Ishikawa (cell line): ENCODE measurements at regions not wholly inside any gene's neighbourhood (a gene's known extent, or its start where the extent isn't known, plus 50 kb on each side); places are given as distances from the start of the nearest gene placed in this dataset.

Source experiments
- CEBPB ChIP-seq: IDR thresholded peaks from 2 replicates; pipeline ENCODE4 v1.6.1; 2012
- CREB1 ChIP-seq: IDR thresholded peaks from 2 replicates; pipeline ENCODE4 v1.6.1; 2012; ENCODE audit warnings: low read depth
- EGR1 ChIP-seq: IDR thresholded peaks from 2 replicates; pipeline ENCODE4 v1.6.1; 2012
- EP300 ChIP-seq: IDR thresholded peaks from 2 replicates; pipeline ENCODE4 v1.6.1; 2012; ENCODE audit warnings: borderline replicate concordance
- FOXM1 ChIP-seq: IDR thresholded peaks from 2 replicates; pipeline ENCODE4 v1.6.1; 2012; ENCODE audit warnings: low read depth, borderline replicate concordance
- NFIC ChIP-seq: IDR thresholded peaks from 2 replicates; pipeline ENCODE4 v1.6.1; 2012
- RAD21 ChIP-seq: IDR thresholded peaks from 2 replicates; pipeline ENCODE4 v1.6.1; 2012; ENCODE audit warnings: low read depth
- TAF1 ChIP-seq: IDR thresholded peaks from 2 replicates; pipeline ENCODE4 v1.6.1; 2012; ENCODE audit warnings: low read depth, mild to moderate bottlenecking
- TCF12 ChIP-seq: IDR thresholded peaks from 2 replicates; pipeline ENCODE4 v1.6.1; 2012; ENCODE audit warnings: low read depth
- TEAD4 ChIP-seq: IDR thresholded peaks from 2 replicates; pipeline ENCODE4 v1.6.1; 2012
- YY1 ChIP-seq: IDR thresholded peaks from 2 replicates; pipeline ENCODE4 v1.6.1; 2012; ENCODE audit warnings: low read depth
- ZBTB7A ChIP-seq: IDR thresholded peaks from 2 replicates; pipeline ENCODE4 v1.6.1; 2012; ENCODE audit warnings: low read depth
- TF ChIP-seq, protein P1 (sequence below): IDR thresholded peaks from 2 replicates; pipeline ENCODE4 v1.6.1; 2012; ENCODE audit warnings: low read depth, mild to moderate bottlenecking
- TF ChIP-seq, protein P2 (sequence below): IDR thresholded peaks from 2 replicates; pipeline ENCODE4 v1.6.1; 2012
- TF ChIP-seq, protein P3 (sequence below): IDR thresholded peaks from 2 replicates; pipeline ENCODE4 v1.6.1; 2012

DNA sequence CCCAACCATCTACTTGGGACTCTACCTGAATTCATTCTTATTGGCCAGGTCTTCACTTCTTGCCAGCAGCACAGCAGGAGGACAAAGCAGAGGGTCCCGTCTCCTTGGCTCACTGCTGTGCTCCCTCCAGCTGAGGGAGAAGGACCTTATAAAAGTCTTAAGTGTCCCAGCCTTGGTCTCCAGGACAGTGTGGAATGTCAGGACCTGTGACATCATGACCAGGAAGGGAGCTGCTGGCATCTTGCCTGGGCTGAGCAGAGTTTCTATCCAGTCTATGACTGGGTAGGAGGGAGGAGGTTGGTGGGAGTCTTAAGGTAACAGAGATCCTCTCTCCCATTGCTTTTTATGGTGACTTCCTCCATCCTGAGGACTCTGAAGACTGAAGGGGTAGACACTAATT is 56.6 kb upstream of the ANKRD10 start:
- TF ChIP-seq, protein P1, sequence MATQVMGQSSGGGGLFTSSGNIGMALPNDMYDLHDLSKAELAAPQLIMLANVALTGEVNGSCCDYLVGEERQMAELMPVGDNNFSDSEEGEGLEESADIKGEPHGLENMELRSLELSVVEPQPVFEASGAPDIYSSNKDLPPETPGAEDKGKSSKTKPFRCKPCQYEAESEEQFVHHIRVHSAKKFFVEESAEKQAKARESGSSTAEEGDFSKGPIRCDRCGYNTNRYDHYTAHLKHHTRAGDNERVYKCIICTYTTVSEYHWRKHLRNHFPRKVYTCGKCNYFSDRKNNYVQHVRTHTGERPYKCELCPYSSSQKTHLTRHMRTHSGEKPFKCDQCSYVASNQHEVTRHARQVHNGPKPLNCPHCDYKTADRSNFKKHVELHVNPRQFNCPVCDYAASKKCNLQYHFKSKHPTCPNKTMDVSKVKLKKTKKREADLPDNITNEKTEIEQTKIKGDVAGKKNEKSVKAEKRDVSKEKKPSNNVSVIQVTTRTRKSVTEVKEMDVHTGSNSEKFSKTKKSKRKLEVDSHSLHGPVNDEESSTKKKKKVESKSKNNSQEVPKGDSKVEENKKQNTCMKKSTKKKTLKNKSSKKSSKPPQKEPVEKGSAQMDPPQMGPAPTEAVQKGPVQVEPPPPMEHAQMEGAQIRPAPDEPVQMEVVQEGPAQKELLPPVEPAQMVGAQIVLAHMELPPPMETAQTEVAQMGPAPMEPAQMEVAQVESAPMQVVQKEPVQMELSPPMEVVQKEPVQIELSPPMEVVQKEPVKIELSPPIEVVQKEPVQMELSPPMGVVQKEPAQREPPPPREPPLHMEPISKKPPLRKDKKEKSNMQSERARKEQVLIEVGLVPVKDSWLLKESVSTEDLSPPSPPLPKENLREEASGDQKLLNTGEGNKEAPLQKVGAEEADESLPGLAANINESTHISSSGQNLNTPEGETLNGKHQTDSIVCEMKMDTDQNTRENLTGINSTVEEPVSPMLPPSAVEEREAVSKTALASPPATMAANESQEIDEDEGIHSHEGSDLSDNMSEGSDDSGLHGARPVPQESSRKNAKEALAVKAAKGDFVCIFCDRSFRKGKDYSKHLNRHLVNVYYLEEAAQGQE = no peak
- TF ChIP-seq YY1 (no peak), RAD21 (no peak), TAF1 (no peak), CREB1 (no peak), TEAD4 (no peak), CEBPB (no peak), NFIC (no peak), FOXM1 (no peak), EP300 (no peak), EGR1 (no peak), ZBTB7A (no peak), TCF12 (no peak)
- TF ChIP-seq, protein P2, sequence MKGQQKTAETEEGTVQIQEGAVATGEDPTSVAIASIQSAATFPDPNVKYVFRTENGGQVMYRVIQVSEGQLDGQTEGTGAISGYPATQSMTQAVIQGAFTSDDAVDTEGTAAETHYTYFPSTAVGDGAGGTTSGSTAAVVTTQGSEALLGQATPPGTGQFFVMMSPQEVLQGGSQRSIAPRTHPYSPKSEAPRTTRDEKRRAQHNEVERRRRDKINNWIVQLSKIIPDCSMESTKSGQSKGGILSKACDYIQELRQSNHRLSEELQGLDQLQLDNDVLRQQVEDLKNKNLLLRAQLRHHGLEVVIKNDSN = no peak
- TF ChIP-seq, protein P3, sequence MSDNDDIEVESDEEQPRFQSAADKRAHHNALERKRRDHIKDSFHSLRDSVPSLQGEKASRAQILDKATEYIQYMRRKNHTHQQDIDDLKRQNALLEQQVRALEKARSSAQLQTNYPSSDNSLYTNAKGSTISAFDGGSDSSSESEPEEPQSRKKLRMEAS = no peak

GRCh38 chr13:110965755-110966134 is 50.9 kb upstream of the ANKRD10 start:
- TF ChIP-seq TEAD4 (no peak), RAD21 (no peak), CREB1 (no peak), TAF1 (no peak), FOXM1 (no peak)
- TF ChIP-seq, protein P3 = no peak

GRCh38 chr13:110965038-110965754 is 50.3 kb upstream of the ANKRD10 start:
- TF ChIP-seq NFIC (peak; percentile 24; the same call in 1 of the 2 replicates), CEBPB (peak; percentile 58; the same call in 1 of the 2 replicates), CREB1 (no peak), FOXM1 (peak; percentile 88), TEAD4 (peak; percentile 43; the same call in 1 of the 2 replicates), TCF12 (peak; percentile 79), EP300 (peak; percentile 90), RAD21 (no peak)
- TF ChIP-seq, protein P3 = 0 out of 2 replicates have a peak, but pooled peaks have one; percentile 16
- TF ChIP-seq, protein P1 = no peak
